ENCODE measurements at regions not wholly inside any gene's neighbourhood (a gene's known extent, or its start where the extent isn't known, plus 50 kb on each side); places are given as distances from the start of the nearest gene placed in this dataset.

DNA sequence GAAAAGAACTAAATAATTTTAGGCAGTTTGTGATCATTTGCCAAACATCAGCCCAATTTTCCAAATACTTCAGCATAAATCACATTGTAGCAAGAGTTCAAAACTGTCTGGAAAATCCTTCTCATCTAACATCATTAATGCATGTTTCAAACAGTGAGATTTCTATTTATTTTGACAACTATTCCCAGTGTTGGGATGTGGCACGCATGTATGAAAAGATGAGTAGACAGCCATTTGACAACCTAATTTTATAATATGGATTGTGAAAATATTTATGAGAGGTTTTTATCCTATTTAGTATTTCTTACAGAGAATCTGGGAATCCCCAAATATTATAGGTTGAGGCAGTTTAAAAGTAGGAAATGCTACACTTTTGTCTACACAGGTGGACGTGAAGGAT is 357.6 kb upstream of the ARID1B start:
- no peak for ATAC-seq (ENCODE audit: low read depth)
- no peak overlapping the region for H3K27ac ChIP-seq (ENCODE audit: poor library complexity, severe bottlenecking)
- H3K27me3 ChIP-seq (ENCODE audit: insufficient read depth, poor library complexity, severe bottlenecking): no peaks in the 10 kb centered on the region
- no peaks in the 10 kb centered on the region for H3K9me3 ChIP-seq (ENCODE audit: severe bottlenecking)
- no peak overlapping the region for H3K4me3 ChIP-seq (ENCODE audit: severe bottlenecking)
- no peaks in the 10 kb centered on the region for H3K36me3 ChIP-seq (ENCODE audit: low read depth)
- DNase-seq (ENCODE audit: low spot score): no peak
- TF ChIP-seq CTCF (IDR thresholded peaks at IDR 0.05; ENCODE audit: poor library complexity, severe bottlenecking): no peak
- H3K4me1 ChIP-seq (ENCODE audit: insufficient read depth, poor library complexity, severe bottlenecking): no peaks in the 10 kb centered on the region

DNA sequence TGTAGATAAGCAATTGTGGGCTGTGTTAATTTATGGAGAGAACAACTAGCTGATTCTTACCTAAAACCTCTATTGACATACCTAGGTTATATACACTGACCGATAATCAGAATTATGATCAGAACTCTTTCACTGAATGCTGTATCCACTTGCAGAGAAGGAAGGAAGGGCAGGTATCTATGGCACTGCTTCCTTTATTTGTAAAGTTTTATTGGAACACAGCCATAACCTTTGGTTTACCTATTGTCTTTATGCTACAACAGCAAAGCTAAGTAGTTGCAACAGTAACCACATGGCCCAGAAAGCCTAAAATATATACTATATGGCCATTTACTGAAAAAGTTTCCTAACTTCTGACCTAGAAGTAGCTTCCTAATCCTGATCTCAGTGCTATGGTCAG is 358.9 kb upstream of the ARID1B start:
- DNase-seq (ENCODE audit: low spot score) (no peak), ATAC-seq (ENCODE audit: low read depth) (no peak)
- Histone ChIP-seq H3K27me3 (ENCODE audit: insufficient read depth, poor library complexity, severe bottlenecking) (no peaks in the 10 kb centered on the region), H3K27ac (ENCODE audit: poor library complexity, severe bottlenecking) (no peak overlapping the region), H3K4me3 (ENCODE audit: severe bottlenecking) (no peak overlapping the region), H3K36me3 (ENCODE audit: low read depth) (no peaks in the 10 kb centered on the region), H3K4me1 (ENCODE audit: insufficient read depth, poor library complexity, severe bottlenecking) (peaks cover 2% of the 10 kb centered on the region), H3K9me3 (ENCODE audit: severe bottlenecking) (peaks cover 4% of the 10 kb centered on the region)
- TF ChIP-seq CTCF (IDR thresholded peaks at IDR 0.05; ENCODE audit: poor library complexity, severe bottlenecking): no peak

DNA sequence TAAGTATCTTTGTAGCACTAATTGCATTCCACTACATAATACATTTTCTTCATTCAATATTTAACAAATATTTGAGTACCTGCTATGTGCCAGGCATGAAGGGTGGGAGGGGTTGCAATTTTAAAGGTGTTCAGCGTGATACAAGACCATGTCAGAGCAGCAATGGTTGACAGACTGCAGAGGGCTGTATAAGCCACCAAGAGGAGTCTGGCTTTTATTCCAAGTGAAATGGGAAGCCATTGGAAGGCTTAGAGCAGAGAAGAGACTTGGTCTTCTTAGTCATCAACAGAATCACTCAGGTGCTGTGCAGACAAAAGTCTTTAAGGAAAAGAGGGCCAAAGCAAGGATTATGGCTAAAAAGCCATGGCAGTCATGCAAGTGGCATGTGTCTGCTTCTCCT is 360.8 kb upstream of the ARID1B start:
- DNase-seq (ENCODE audit: low spot score) (no peak), ATAC-seq (ENCODE audit: low read depth) (no peak)
- no peaks in the 10 kb centered on the region for H3K36me3 ChIP-seq (ENCODE audit: low read depth)
- H3K4me1 ChIP-seq (ENCODE audit: insufficient read depth, poor library complexity, severe bottlenecking): peaks cover 7% of the 10 kb centered on the region
- H3K4me3 ChIP-seq (ENCODE audit: severe bottlenecking): no peak overlapping the region
- peaks cover 4% of the 10 kb centered on the region for H3K9me3 ChIP-seq (ENCODE audit: severe bottlenecking)
- no peaks in the 10 kb centered on the region for H3K27me3 ChIP-seq (ENCODE audit: insufficient read depth, poor library complexity, severe bottlenecking)
- no peak for TF ChIP-seq CTCF (IDR thresholded peaks at IDR 0.05; ENCODE audit: poor library complexity, severe bottlenecking)
- H3K27ac ChIP-seq (ENCODE audit: poor library complexity, severe bottlenecking): no peak overlapping the region

DNA sequence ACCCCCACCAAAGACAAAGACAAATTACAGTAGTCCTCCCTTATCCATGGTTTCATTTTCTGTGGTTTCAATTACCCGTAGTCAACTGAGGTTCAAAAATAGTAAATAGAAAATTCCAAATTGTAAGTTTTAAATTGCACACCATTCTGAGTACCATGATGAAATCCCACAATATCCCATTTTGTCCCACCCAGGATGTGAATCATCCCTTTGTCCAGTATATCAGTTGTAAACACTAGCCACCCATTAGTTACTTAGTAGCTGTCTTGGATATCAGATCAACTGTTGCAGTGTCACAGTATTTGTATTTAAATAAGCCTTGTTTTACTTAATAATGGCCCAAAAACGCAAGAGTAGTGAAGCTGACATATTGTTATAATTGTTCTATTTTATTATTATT is 364.0 kb upstream of the ARID1B start:
- Histone ChIP-seq H3K9me3 (ENCODE audit: severe bottlenecking) (peaks cover 4% of the 10 kb centered on the region), H3K4me3 (ENCODE audit: severe bottlenecking) (no peak overlapping the region), H3K4me1 (ENCODE audit: insufficient read depth, poor library complexity, severe bottlenecking) (peaks cover 7% of the 10 kb centered on the region), H3K27ac (ENCODE audit: poor library complexity, severe bottlenecking) (no peak overlapping the region), H3K36me3 (ENCODE audit: low read depth) (no peaks in the 10 kb centered on the region), H3K27me3 (ENCODE audit: insufficient read depth, poor library complexity, severe bottlenecking) (no peaks in the 10 kb centered on the region)
- ATAC-seq (ENCODE audit: low read depth) (peak; percentile 52; the same call in 2 of the 3 replicates), DNase-seq (ENCODE audit: low spot score) (no peak)
- no peak for TF ChIP-seq CTCF (IDR thresholded peaks at IDR 0.05; ENCODE audit: poor library complexity, severe bottlenecking)

DNA sequence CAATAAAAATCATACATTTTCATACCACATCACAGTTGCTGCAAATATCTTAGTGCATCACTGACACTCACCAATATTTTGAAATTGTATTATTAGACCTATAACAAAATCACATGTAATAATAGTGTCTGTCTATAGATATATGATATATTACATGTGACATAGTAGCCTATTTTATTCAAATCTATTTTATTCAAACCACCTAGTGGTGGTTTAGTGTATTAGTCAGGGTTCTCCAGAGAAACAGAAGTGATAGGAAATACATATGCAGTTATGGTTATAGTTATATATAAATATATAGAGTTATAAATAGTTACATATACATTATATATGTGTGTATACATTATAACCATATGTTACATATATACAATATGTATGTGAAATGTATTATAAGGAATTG is 366.5 kb upstream of the ARID1B start:
- no peak for DNase-seq (ENCODE audit: low spot score)
- H3K4me1 ChIP-seq (ENCODE audit: insufficient read depth, poor library complexity, severe bottlenecking): peaks cover 7% of the 10 kb centered on the region
- ATAC-seq (ENCODE audit: low read depth): no peak
- H3K36me3 ChIP-seq (ENCODE audit: low read depth): no peaks in the 10 kb centered on the region
- H3K27me3 ChIP-seq (ENCODE audit: insufficient read depth, poor library complexity, severe bottlenecking): no peaks in the 10 kb centered on the region
- no peak overlapping the region for H3K4me3 ChIP-seq (ENCODE audit: severe bottlenecking)
- no peak overlapping the region for H3K27ac ChIP-seq (ENCODE audit: poor library complexity, severe bottlenecking)
- H3K9me3 ChIP-seq (ENCODE audit: severe bottlenecking): peaks cover 4% of the 10 kb centered on the region
- TF ChIP-seq CTCF (IDR thresholded peaks at IDR 0.05; ENCODE audit: poor library complexity, severe bottlenecking): peak; percentile 38

Measured in RWPE2 (cell line).